ENCODE measurements at regions not wholly inside any gene's neighbourhood (a gene's known extent, or its start where the extent isn't known, plus 50 kb on each side); places are given as distances from the start of the nearest gene placed in this dataset.

- TF ChIP-seq, protein P1, sequence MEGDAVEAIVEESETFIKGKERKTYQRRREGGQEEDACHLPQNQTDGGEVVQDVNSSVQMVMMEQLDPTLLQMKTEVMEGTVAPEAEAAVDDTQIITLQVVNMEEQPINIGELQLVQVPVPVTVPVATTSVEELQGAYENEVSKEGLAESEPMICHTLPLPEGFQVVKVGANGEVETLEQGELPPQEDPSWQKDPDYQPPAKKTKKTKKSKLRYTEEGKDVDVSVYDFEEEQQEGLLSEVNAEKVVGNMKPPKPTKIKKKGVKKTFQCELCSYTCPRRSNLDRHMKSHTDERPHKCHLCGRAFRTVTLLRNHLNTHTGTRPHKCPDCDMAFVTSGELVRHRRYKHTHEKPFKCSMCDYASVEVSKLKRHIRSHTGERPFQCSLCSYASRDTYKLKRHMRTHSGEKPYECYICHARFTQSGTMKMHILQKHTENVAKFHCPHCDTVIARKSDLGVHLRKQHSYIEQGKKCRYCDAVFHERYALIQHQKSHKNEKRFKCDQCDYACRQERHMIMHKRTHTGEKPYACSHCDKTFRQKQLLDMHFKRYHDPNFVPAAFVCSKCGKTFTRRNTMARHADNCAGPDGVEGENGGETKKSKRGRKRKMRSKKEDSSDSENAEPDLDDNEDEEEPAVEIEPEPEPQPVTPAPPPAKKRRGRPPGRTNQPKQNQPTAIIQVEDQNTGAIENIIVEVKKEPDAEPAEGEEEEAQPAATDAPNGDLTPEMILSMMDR (IDR thresholded peaks at IDR 0.05): no peak
- TF ChIP-seq POLR2A (IDR thresholded peaks at IDR 0.05): no peak
- TF ChIP-seq EP300 (IDR thresholded peaks at IDR 0.05): no peak
- peaks cover 0 to 5% (median 0%) of the 10 kb centered on the region in 4 donors for H3K9me3 ChIP-seq
- no peaks in the 10 kb centered on the region for H3K36me3 ChIP-seq
- no peak for DNase-seq (ENCODE audit: low spot score in 2 of 2)
- H3K27ac ChIP-seq: no peak overlapping the region
- no peaks in the 10 kb centered on the region for H3K4me1 ChIP-seq
- H3K27me3 ChIP-seq: no peaks in the 10 kb centered on the region
- H3K4me3 ChIP-seq: no peak overlapping the region
- 79 to 81% methylated on average over 2 of the region's 2 CpGs for WGBS, 2 donors
These were observed 218.7 kb upstream of the FUT9 start for GRCh38 chr6:95797054-95797453.

DNA sequence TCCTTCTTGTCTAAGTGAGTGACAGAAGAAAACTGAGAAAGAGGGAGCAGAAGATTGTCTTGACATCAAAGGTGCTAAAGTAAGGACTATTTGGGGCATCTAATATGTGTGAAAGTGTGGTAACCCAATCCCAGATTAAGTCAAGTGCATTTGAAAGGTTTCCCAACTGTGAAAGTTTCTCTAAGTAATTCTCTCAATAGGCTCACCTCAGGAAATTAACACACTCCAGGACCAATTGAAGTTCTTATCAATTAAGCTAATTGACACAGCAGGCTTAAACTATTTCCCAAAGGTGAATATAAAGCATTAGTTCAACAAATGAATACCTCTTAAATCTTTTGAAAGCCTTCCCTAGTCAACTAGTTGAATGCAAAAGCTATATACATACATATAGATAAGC is 212.8 kb upstream of the FUT9 start:
- DNase-seq (ENCODE audit: low spot score in 2 of 2): no peak
- no peak for TF ChIP-seq EP300 (IDR thresholded peaks at IDR 0.05)
- TF ChIP-seq, protein P1 (IDR thresholded peaks at IDR 0.05): no peak
- TF ChIP-seq POLR2A (IDR thresholded peaks at IDR 0.05): no peak
- no peak overlapping the region for H3K4me3 ChIP-seq

DNA sequence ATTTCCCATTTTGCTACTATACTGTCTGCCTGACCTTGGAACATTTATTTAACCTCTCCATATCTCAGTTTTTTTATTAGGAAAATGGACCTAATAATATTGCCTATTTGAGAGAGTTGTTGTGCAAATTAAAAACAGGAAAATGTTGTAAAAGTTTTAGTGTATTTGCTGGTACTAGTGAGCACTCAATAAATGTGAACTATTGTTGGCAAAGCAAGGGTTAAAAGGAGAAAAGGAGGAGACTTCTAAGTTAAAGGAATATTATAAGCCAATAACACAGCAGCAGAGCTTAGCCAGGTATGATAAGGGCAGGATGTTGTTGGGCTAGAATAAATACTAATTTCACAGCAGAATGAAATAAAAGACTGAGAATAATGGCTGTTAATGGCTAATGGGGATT is 211.9 kb upstream of the FUT9 start:
- H3K36me3 ChIP-seq: no peaks in the 10 kb centered on the region
- H3K9me3 ChIP-seq: no peaks in the 10 kb centered on the region
- TF ChIP-seq POLR2A (IDR thresholded peaks at IDR 0.05) (no peak), EP300 (IDR thresholded peaks at IDR 0.05) (no peak)
- TF ChIP-seq, protein P1 (IDR thresholded peaks at IDR 0.05): no peak

More for the DNA sequence above, 212.8 kb upstream of the FUT9 start:
- Histone ChIP-seq H3K9me3 (no peaks in the 10 kb centered on the region), H3K4me1 (no peaks in the 10 kb centered on the region), H3K27ac (no peak overlapping the region), H3K36me3 (no peaks in the 10 kb centered on the region), H3K27me3 (no peaks in the 10 kb centered on the region)

GRCh38 chr6:95804847-95805541 is 210.8 kb upstream of the FUT9 start:
- Histone ChIP-seq H3K4me3 (no peak overlapping the region), H3K36me3 (no peaks in the 10 kb centered on the region), H3K27ac (no peak overlapping the region), H3K27me3 (no peaks in the 10 kb centered on the region), H3K4me1 (no peaks in the 10 kb centered on the region), H3K9me3 (no peaks in the 10 kb centered on the region)
- WGBS, 2 donors: 85 to 86% methylated on average over 2 of the region's 2 CpGs
- TF ChIP-seq POLR2A (IDR thresholded peaks at IDR 0.05) (no peak), EP300 (IDR thresholded peaks at IDR 0.05) (no peak)
- TF ChIP-seq, protein P1 (IDR thresholded peaks at IDR 0.05): no peak
- no peak for DNase-seq (ENCODE audit: low spot score in 2 of 2)

More for the DNA sequence above, 211.9 kb upstream of the FUT9 start:
- no peaks in the 10 kb centered on the region for H3K4me1 ChIP-seq
- no peak for DNase-seq (ENCODE audit: low spot score in 2 of 2)
- H3K27me3 ChIP-seq: no peaks in the 10 kb centered on the region
- no peak overlapping the region for H3K27ac ChIP-seq
- no peak overlapping the region for H3K4me3 ChIP-seq

- Histone ChIP-seq H3K4me1 (no peaks in the 10 kb centered on the region), H3K4me3 (no peak overlapping the region), H3K27ac (no peak overlapping the region), H3K27me3 (no peaks in the 10 kb centered on the region), H3K36me3 (no peaks in the 10 kb centered on the region), H3K9me3 (no peaks in the 10 kb centered on the region)
- DNase-seq (ENCODE audit: low spot score in 2 of 2): no peak
- TF ChIP-seq EP300 (IDR thresholded peaks at IDR 0.05): no peak
- TF ChIP-seq, protein P1 (IDR thresholded peaks at IDR 0.05): no peak
- no peak for TF ChIP-seq POLR2A (IDR thresholded peaks at IDR 0.05)
These were observed 210.1 kb upstream of the FUT9 start for GRCh38 chr6:95805699-95806098.
